ENCODE measurements at regions not wholly inside any gene's neighbourhood (a gene's known extent, or its start where the extent isn't known, plus 50 kb on each side); places are given as distances from the start of the nearest gene placed in this dataset.
A peak's percentile ranks its signal among the peaks of the same experiment; 100 is the strongest.

DNA sequence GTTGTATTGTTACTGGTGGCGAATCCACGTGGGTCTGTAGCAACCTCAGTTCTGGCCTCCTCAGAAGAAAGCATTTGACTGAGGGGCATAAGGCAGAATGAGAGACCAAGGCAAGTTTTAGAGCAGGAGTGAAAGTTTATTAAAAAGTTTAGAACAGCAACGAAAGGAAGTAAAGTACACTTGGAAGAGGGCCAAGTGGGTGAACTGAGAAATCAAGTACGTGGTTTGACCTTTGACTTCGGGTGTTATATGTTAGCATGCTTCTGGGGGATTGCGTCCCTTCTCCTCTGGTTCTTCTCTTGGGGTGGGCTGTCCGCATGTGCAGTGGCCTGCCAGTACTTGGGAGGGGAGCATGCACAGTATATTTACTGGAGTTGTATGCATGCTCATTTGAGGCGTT, 232.7 kb upstream of the GATB start:
- no peak overlapping the region for H3K4me3 Mint-ChIP-seq
- no peaks in the 10 kb centered on the region for H3K9me3 Mint-ChIP-seq
- H3K27ac Mint-ChIP-seq, result peak overlapping the region; percentile 64
- DNase-seq (ENCODE audit: low spot score in 2 of 2) (no peak), ATAC-seq (no peak)
- no peaks in the 10 kb centered on the region for H3K36me3 Mint-ChIP-seq
- peaks cover 58% of the 10 kb centered on the region for H3K4me1 Mint-ChIP-seq

DNA sequence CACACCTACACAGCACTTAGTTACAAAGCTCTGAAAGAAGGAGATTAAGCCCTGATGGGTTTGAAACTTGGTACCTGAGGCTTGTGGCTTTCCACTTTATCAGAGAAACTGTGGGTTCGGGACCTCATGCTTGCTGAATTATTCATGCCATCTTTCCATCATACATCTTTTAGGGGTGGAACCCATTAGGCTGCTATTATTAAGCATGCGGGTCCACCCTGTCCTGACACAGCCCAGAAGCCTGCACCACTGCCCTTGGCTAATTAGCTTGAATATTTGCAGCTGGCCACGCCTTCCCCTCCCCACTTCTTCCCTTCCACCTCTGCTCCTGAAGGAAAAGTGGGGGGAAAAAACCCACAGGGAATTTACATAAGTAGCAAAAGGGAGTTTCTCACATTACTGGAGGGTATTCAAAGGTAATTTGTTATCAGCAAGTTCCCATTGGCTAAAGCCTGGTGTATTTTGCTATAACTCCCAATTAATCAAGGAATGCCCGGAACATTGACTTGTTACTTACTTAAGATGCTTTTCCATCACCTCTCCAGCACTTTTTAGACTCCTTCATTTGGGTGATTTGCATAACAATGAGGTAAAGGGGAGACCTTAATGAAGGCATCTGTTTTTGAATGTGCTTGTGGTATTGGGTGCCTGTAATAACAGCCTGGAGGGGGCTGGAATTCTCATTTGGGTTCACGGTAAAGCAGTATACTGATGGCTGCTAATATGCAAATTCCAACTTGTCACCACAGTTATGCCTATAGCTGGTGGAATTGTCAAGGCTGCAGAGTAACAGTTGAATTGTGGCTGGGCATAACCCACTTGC, 231.7 kb upstream of the GATB start:
- ATAC-seq (no peak), DNase-seq (ENCODE audit: low spot score in 2 of 2) (no peak)
- H3K9me3 Mint-ChIP-seq, result no peaks in the 10 kb centered on the region
- H3K4me3 Mint-ChIP-seq, result no peak overlapping the region
- H3K4me1 Mint-ChIP-seq, result peaks cover 57% of the 10 kb centered on the region
- no peaks in the 10 kb centered on the region for H3K36me3 Mint-ChIP-seq
- H3K27ac Mint-ChIP-seq, result no peak overlapping the region

DNA sequence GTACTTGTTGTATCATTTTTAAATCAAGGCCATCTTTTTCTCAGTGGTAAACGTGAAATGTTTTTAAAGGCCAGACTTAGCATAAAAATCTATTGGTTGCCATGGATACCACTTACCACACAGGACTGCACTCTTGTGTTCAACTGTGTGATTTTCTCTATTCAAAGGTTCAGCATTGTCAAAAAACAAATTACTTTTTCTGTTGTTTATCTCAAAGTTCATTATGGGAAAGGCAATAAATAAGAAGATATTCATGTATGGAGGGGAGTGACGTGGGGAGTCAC, 231.0 kb upstream of the GATB start:
- no peak overlapping the region for H3K4me3 Mint-ChIP-seq
- no peak for ATAC-seq
- no peaks in the 10 kb centered on the region for H3K36me3 Mint-ChIP-seq
- H3K4me1 Mint-ChIP-seq, result peaks cover 52% of the 10 kb centered on the region
- H3K27ac Mint-ChIP-seq, result no peak overlapping the region
- no peaks in the 10 kb centered on the region for H3K9me3 Mint-ChIP-seq
- no peak for DNase-seq (ENCODE audit: low spot score in 2 of 2)

DNA sequence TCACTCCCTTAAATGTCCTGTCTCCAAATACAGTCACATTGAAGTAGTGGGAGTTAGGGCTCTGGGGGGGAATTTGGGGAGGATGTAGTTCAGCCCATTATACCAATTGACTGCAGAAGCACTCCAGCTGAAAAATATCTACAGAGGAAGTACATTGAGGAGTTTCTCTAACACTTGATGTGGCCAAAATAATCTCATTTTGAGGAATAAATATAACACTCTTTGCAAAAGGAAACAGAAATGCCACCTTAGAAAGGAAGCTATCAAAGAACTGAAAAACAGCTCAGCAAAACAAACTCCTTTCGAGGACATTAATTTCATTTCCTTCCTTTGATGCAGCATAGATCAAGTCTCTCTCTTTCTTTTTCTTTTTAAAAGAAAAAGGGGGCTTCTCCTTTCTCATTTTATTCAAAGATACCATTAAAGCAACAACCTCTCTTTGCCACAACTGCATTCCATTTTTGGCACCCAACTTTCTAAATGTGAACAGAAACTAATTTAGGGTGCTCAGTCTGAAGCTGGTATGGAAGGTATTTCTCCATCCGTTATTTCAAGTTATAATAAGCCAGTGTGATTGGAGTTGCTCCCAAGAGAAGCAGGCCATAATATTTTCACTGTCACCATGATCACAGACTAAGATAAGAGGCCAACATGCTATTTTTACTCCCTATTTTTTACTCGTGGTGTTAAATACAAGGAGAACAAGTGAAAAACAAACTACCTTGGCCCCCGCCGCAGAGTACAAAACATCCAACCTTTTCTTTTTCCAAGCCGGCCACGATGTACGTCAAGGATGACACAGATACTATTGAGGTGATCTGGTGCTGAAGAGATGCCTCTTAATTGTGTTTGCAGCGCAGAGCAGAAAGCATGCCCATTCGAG, 230.4 kb upstream of the GATB start:
- peak overlapping the region; percentile 76 for H3K27ac Mint-ChIP-seq
- H3K9me3 Mint-ChIP-seq, result no peaks in the 10 kb centered on the region
- no peaks in the 10 kb centered on the region for H3K36me3 Mint-ChIP-seq
- peaks cover 52% of the 10 kb centered on the region for H3K4me1 Mint-ChIP-seq
- DNase-seq (ENCODE audit: low spot score in 2 of 2), result no peak
- no peak for ATAC-seq
- no peak overlapping the region for H3K4me3 Mint-ChIP-seq

DNA sequence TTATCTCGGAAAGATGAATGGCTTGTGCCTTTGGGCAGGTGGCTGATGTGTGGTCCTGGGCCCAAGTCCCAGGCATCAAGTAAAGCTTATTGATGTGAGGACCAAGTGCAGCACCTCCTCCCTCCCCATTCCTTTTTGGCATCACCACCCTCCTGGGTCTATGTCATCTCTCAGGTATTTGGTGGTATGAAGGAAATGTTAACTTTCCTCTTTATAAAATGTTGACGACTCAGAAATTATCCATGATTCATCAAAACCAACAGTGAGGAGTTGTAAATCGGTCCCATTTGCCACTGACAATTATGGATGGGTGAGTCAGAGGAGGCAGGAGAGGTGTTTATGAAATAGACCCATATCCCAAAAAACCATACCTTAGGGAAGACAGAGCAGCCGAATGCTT, 229.4 kb upstream of the GATB start:
- ATAC-seq (no peak), DNase-seq (ENCODE audit: low spot score in 2 of 2) (no peak)
- Mint-ChIP-seq H3K4me3 (no peak overlapping the region), H3K27ac (peak overlapping the region; percentile 76), H3K9me3 (no peaks in the 10 kb centered on the region), H3K36me3 (no peaks in the 10 kb centered on the region), H3K4me1 (peaks cover 45% of the 10 kb centered on the region)

DNA sequence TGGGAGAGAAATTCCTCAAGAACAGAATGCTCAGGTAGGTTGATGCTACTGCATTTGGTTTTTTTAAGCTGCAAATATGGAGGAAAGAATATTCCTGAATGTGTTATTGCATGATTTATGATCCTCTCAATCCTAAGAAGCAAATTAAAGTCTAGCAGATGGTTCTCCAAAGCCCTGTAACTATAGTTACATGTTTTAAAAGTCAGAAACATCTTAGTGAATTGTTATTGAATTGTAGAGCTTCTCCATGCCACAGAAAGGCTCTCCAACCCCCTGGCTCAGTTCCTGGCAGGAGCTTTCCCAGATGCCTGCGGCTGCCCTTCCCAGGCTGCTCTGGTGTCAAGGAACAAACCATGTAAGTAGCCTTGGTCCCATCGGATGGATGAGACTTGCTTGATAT, 227.8 kb upstream of the GATB start:
- Mint-ChIP-seq H3K36me3 (no peaks in the 10 kb centered on the region), H3K9me3 (no peaks in the 10 kb centered on the region), H3K4me1 (peaks cover 37% of the 10 kb centered on the region), H3K27ac (no peak overlapping the region), H3K4me3 (no peak overlapping the region)
- ATAC-seq (no peak), DNase-seq (ENCODE audit: low spot score in 2 of 2) (no peak)

DNA sequence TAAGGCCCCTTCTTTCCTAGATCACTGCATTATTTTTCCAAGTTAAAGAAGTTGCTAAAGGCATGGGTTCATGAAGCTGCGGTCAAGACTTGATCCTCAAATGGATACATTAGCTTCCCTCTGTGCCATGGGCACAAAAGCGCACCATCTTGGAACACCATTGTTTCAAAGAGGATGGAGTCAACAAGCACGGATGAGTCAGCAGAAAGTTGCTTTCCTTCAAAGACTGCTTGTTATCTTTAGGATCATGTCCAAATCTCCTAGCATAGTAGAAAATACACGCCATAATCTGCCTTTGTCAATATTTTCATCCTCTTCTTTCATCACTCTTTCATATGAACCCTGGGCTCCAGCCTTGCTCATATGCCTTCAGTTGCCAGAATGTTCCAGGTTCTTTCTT, 226.8 kb upstream of the GATB start:
- Mint-ChIP-seq H3K27ac (no peak overlapping the region), H3K4me1 (peaks cover 27% of the 10 kb centered on the region), H3K36me3 (no peaks in the 10 kb centered on the region), H3K4me3 (no peak overlapping the region), H3K9me3 (no peaks in the 10 kb centered on the region)
- ATAC-seq (no peak), DNase-seq (ENCODE audit: low spot score in 2 of 2) (no peak)

DNA sequence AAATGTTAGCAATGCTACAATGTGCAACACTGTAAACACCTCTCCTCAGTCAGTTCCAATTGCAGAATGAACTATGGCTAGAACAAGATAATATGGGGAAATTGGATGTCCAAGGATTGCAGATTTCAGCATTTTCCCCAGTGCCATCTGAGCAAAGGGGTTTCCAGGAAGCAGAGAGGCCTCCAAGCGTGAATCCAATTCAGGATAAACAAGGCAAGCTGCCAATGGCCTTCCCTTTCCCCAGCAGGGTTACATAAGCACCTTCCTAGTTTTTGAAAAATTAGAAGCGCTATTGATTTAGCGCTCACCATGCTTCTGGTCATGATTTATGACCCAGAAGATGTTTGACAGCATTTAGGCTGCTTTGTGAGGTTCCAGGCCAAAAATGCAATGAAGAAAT, 223.0 kb upstream of the GATB start:
- no peak overlapping the region for H3K27ac Mint-ChIP-seq
- ATAC-seq (no peak), DNase-seq (ENCODE audit: low spot score in 2 of 2) (no peak)
- no peaks in the 10 kb centered on the region for H3K36me3 Mint-ChIP-seq
- H3K4me1 Mint-ChIP-seq, result no peaks in the 10 kb centered on the region
- H3K4me3 Mint-ChIP-seq, result no peak overlapping the region
- H3K9me3 Mint-ChIP-seq, result no peaks in the 10 kb centered on the region

DNA sequence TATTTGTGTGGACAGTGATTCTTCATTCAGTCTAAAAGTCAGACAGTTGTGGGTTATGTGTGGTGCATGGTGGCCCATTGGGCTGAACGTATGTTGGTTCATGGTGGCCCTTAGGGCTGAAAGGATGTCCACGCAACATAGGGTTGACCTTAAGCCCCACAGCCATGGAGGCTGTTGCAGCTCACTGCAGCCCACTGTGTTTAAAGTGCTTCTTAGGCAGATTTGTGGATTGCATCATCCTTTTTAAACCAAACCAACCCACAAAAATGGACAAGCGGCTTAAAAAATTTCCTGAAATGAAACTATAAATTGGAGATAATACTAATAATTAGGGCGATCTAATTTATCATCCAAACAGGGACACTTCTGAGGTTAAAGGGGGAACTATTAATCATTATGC, 219.0 kb upstream of the GATB start:
- DNase-seq (ENCODE audit: low spot score in 2 of 2), result no peak

DNA sequence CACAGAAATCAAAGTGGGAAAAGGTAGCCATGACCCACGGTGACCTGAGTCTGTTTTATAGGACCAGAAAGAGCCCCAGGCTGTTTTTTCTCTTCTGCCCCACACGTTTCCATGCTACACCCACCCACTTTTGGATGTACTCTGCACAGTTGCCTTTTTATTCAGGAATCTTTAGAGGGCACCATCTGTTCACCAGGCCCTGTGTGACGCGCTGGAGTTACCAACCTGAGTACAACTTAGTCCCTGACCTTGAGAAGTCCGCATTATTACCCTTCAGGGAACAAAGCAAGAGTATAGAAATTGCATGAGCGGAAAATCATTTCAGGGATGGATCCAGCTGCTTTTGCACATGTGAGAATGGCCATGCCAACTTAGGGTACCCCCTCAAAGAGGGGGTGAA, 207.8 kb upstream of the GATB start:
- DNase-seq (ENCODE audit: low spot score in 2 of 2) (no peak), ATAC-seq (no peak)
- H3K27ac Mint-ChIP-seq, result no peak overlapping the region
- no peak overlapping the region for H3K4me3 Mint-ChIP-seq
- no peaks in the 10 kb centered on the region for H3K4me1 Mint-ChIP-seq
- no peaks in the 10 kb centered on the region for H3K36me3 Mint-ChIP-seq
- no peaks in the 10 kb centered on the region for H3K9me3 Mint-ChIP-seq

More for the DNA sequence above, 219.0 kb upstream of the GATB start:
- Mint-ChIP-seq H3K27ac (no peak overlapping the region), H3K36me3 (no peaks in the 10 kb centered on the region), H3K4me1 (no peaks in the 10 kb centered on the region), H3K4me3 (no peak overlapping the region), H3K9me3 (peaks cover 20% of the 10 kb centered on the region)
- no peak for ATAC-seq

DNA sequence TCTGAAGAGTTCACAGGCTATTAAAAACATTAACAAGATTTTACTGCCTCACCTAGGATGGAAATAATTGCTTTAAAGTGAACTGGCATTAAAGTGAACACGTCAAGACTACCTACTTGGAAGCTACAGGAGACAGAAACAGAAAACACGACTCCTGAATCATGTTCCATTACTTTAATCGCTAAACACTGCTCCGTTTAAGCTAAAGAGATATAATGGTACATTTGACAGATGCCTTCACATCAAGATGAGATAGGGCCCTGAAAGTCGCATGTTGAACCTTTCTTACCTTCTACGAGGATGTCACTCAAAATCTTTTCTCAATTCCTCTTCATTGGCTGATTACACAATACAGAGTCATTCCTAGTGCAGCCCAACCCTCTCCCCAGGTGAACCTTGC, 206.3 kb upstream of the GATB start:
- H3K4me1 Mint-ChIP-seq, result no peaks in the 10 kb centered on the region
- H3K9me3 Mint-ChIP-seq, result no peaks in the 10 kb centered on the region
- DNase-seq (ENCODE audit: low spot score in 2 of 2), result no peak
- ATAC-seq, result no peak
- H3K4me3 Mint-ChIP-seq, result no peak overlapping the region
- no peak overlapping the region for H3K27ac Mint-ChIP-seq
- no peaks in the 10 kb centered on the region for H3K36me3 Mint-ChIP-seq

DNA sequence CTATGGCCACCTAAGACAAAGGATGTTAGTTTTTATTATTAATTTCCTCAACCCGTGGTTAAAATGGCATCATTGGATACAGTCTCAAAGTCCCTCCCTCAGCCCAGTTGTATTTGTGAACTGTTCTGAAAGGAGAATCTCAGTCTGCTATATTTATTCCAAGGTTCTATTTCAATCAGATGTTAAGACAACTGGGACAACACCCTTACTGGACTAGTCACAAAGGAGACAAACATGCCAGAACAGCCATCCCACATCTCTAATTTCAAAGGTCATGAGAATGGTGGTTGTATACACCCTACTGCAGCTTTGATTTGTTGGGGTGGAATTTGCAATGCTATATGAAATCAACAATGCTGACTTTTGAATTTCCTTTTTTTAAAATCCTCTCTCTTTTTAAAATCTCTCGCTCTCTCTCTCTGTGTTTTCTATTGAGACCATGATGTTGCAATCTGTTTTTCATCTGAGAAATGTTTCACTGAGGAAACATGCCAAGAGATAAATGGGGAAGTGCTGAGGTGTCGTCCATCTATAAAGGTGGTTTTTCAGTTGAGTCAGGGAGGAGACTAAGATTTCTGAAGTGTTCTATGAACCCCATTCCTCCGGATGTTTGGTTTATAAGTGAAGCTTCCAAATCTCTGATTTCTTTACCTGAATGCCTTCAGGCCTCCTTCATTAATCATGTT, 201.5 kb upstream of the GATB start:
- no peak for DNase-seq (ENCODE audit: low spot score in 2 of 2)
- Mint-ChIP-seq H3K9me3 (no peaks in the 10 kb centered on the region), H3K4me3 (no peak overlapping the region), H3K4me1 (no peaks in the 10 kb centered on the region), H3K27ac (no peak overlapping the region), H3K36me3 (no peaks in the 10 kb centered on the region)
- ATAC-seq, result no peak

DNA sequence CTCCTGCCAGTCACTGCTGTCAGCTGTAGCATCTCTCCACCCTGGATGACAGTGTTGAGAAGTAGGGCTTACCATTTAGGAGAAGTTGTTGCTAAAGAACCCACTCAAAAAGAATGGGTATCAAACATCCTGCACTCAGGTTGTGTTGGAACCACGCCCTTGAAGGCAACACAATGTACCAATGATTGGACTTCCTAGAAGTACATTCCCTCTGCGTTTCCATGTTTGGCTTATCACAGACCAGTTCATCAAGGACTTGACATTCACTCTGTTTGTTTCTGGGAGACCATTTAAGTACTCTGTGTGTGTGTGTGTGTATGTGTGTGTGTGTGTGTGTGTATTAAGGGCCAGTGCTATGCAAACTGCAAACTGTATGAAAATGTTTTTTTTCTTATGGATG, 200.6 kb upstream of the GATB start:
- Mint-ChIP-seq H3K36me3 (no peaks in the 10 kb centered on the region), H3K27ac (no peak overlapping the region), H3K4me3 (no peak overlapping the region), H3K9me3 (no peaks in the 10 kb centered on the region), H3K4me1 (no peaks in the 10 kb centered on the region)
- no peak for DNase-seq (ENCODE audit: low spot score in 2 of 2)
- no peak for ATAC-seq

DNA sequence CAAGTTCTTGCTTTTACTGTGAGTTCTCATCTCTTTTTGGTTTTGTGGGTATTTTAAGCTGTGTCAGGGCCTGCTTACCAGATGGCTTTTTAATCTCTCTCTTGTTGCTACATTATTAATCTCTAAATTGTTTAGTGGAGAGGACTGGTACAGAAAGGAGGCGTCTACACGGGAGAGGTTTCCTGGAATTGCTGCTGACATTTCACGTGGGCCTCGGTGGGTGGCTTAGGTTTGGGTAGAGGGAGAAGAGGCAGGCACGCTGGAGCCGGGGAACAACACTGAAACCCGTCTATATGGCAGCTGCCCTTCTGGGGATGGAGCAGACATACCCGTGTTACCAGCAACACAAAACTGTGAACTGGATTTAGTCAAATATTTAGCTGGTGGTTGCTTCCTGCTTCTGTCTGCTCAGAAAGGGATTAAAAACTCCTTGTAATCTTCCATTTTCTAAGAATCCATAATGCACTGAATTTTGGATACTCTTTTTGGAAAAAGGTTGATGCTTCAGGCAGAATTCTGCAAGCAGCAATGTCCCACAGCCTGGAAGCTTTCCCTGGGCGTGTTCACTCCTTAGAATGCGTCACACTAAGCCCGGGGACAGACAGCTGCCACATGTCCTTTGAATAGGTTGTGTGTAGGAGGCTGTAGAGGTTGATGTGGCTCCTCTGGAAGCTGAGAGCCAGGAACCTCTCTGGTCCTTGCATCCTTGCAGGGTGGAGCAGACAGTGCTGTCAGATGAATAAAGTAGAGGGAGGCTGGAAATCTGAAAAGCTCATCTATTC, 199.8 kb upstream of the GATB start:
- H3K9me3 Mint-ChIP-seq, result no peaks in the 10 kb centered on the region
- no peaks in the 10 kb centered on the region for H3K36me3 Mint-ChIP-seq
- no peak for ATAC-seq
- H3K27ac Mint-ChIP-seq, result no peak overlapping the region
- no peak for DNase-seq (ENCODE audit: low spot score in 2 of 2)
- H3K4me3 Mint-ChIP-seq, result no peak overlapping the region
- H3K4me1 Mint-ChIP-seq, result no peaks in the 10 kb centered on the region

DNA sequence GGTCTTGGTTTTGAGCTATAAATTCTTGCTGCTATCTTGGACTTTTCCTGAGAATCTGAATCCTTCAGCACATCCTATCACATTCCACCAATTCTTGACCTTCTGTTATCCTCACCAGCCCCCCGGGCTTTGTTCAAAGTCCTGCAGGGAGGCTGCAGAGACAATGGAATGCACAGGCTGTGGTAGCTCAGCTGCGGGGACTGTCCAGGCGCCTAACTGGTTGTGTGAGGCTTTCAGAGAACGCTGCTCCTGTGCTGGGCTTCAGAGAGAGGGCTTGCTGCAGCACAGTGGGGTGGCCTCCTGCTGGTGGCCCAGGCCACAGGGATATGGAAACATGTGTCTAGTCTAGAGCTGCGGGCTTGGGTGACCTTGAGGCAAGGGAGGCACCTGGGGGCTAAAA, 196.3 kb upstream of the GATB start:
- Mint-ChIP-seq H3K9me3 (no peaks in the 10 kb centered on the region), H3K4me3 (no peak overlapping the region), H3K27ac (no peak overlapping the region), H3K4me1 (no peaks in the 10 kb centered on the region), H3K36me3 (no peaks in the 10 kb centered on the region)
- no peak for ATAC-seq
- no peak for DNase-seq (ENCODE audit: low spot score in 2 of 2)
